Trophoblast cell (in vitro differentiated cells and primary cell): ENCODE measurements at regions not wholly inside any gene's neighbourhood (a gene's known extent, or its start where the extent isn't known, plus 50 kb on each side); places are given as distances from the start of the nearest gene placed in this dataset.

Experiments used
- DNase-seq, 2 donors: peaks; one replicate each; pipeline ENCODE4 v3.0.0-alpha.2; 2016
- H2AFZ ChIP-seq: 2 replicates; pipeline ENCODE4 v1.6.1; 2013; ENCODE audit warnings: low read length, moderate library complexity, mild to moderate bottlenecking; ENCODE audit not compliant: insufficient read depth, poor library complexity
- H2AK5ac ChIP-seq: 2 replicates; pipeline ENCODE4 v1.6.1; 2013; ENCODE audit warnings: mild to moderate bottlenecking, low read length
- H2BK120ac ChIP-seq: 2 replicates; pipeline ENCODE4 v1.6.1; 2013; ENCODE audit warnings: low read length, mild to moderate bottlenecking, moderate library complexity; ENCODE audit not compliant: insufficient read depth, poor library complexity
- H2BK12ac ChIP-seq: 2 replicates; pipeline ENCODE4 v1.6.1; 2013; ENCODE audit warnings: mild to moderate bottlenecking, low read length, moderate library complexity
- H2BK5ac ChIP-seq: 2 replicates; pipeline ENCODE4 v1.6.1; 2013; ENCODE audit warnings: low read length, low read depth, moderate library complexity, mild to moderate bottlenecking; ENCODE audit not compliant: poor library complexity
- H3K14ac ChIP-seq: 2 replicates; pipeline ENCODE4 v1.6.1; 2013; ENCODE audit warnings: mild to moderate bottlenecking, low read length
- H3K18ac ChIP-seq: 2 replicates; pipeline ENCODE4 v1.6.1; 2013; ENCODE audit warnings: mild to moderate bottlenecking, low read length
- H3K23ac ChIP-seq: 2 replicates; pipeline ENCODE4 v1.6.1; 2013; ENCODE audit warnings: low read length
- H3K27ac ChIP-seq: 2 replicates; pipeline ENCODE4 v1.5.1; 2013; ENCODE audit warnings: low read depth, mild to moderate bottlenecking, inconsistent platforms, low read length, moderate library complexity
- H3K27me3 ChIP-seq: 2 replicates; pipeline ENCODE4 v1.6.1; 2013; ENCODE audit warnings: inconsistent platforms, mild to moderate bottlenecking, low read length, moderate library complexity; ENCODE audit not compliant: insufficient read depth
- H3K36me3 ChIP-seq, 2 experiments: 1 replicate in 1 of 2; 2 replicates in 1 of 2; pipeline ENCODE4 v1.6.1; 2013; ENCODE audit warnings: low read length in 2 of 2, mild to moderate bottlenecking in 2 of 2, moderate library complexity in 1 of 2; ENCODE audit not compliant: insufficient read depth in 2 of 2, control insufficient read depth in 1 of 2
- H3K4ac ChIP-seq: 2 replicates; pipeline ENCODE4 v1.6.1; 2013; ENCODE audit warnings: low read depth, mild to moderate bottlenecking, low read length, moderate library complexity
- H3K4me1 ChIP-seq, 2 experiments: 1 replicate in 1 of 2; 2 replicates in 1 of 2; pipeline ENCODE4 v1.6.1; 2013; ENCODE audit warnings: low read length in 2 of 2, mild to moderate bottlenecking in 2 of 2, moderate library complexity in 1 of 2; ENCODE audit not compliant: insufficient read depth in 2 of 2, control insufficient read depth in 1 of 2
- H3K4me2 ChIP-seq: 2 replicates; pipeline ENCODE4 v1.6.1; 2013; ENCODE audit warnings: inconsistent platforms, mild to moderate bottlenecking, low read length, moderate library complexity
- H3K4me3 ChIP-seq: 2 replicates; pipeline ENCODE4 v1.5.1; 2013; ENCODE audit warnings: mild to moderate bottlenecking, low read depth, low read length, inconsistent platforms
- H3K79me1 ChIP-seq: one replicate; pipeline ENCODE4 v1.6.1; 2013; ENCODE audit warnings: low read length
- H3K79me2 ChIP-seq: 2 replicates; pipeline ENCODE4 v1.6.1; 2013; ENCODE audit warnings: low read length, mild to moderate bottlenecking; ENCODE audit not compliant: control insufficient read depth, insufficient read depth, poor library complexity
- H3K9ac ChIP-seq: 2 replicates; pipeline ENCODE4 v1.6.1; 2013; ENCODE audit warnings: mild to moderate bottlenecking, low read length
- H3K9me3 ChIP-seq: 2 replicates; pipeline ENCODE4 v1.6.1; 2013; ENCODE audit warnings: low read depth, mild to moderate bottlenecking, control low read depth, inconsistent platforms, low read length; ENCODE audit not compliant: insufficient read depth
- H4K12ac ChIP-seq: 2 replicates; pipeline ENCODE4 v1.6.1; 2013; ENCODE audit warnings: low read depth, mild to moderate bottlenecking, low read length, moderate library complexity
- H4K8ac ChIP-seq: 2 replicates; pipeline ENCODE4 v1.6.1; 2013; ENCODE audit warnings: low read depth, mild to moderate bottlenecking, low read length, moderate library complexity
- H4K91ac ChIP-seq: one replicate; pipeline ENCODE4 v1.6.1; 2013; ENCODE audit warnings: low read depth, mild to moderate bottlenecking, low read length, moderate library complexity
- WGBS: extraction: QIAGEN DNeasy Blood & Tissue Kit; methylation state at CpG from one replicate; pipeline ENCODE4 v1.1.7; 2013; ENCODE audit warnings: missing lambda C conversion rate; ENCODE audit not compliant: insufficient read length, insufficient coverage; ENCODE audit errors: extremely low coverage; 5-methylcytosine and 5-hydroxymethylcytosine counted together

DNA sequence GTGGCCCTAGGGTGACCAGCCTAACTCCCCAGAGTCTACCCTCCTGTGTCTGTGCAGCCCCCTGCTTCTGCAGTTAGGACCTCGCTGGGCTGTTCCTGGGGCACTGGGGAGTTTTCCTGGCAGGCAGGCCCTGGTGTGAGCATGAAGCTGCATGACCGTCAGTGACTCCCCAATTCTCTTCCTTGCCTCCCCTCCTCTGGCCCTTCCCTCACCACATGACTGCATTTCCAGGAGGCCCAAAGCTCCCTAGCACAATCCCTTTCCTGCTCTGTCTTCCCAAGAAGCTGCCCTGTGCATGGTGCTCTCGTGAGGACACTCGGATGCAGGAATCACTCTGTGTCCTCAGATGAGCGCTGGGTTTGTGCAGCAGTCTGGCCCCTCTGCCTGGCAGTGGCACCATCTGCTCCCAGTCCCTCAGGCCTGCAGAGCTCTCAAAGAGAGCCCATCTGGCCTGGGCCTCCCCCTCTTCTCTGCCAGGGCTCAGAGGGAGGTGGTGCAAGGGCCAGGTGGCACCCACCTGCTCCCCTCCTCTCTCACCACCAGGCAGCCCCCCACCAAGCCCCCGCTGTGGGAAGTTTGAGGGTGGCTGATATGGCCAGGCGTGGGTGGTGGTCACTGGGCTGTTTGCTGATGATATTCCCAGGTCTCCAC lies 125.6 kb upstream of the HS6ST1 start:
- Histone ChIP-seq H3K36me3 (no peaks in the 10 kb centered on the region), H4K91ac (no peak overlapping the region), H3K79me1 (no peaks in the 10 kb centered on the region), H3K9ac (no peak overlapping the region), H3K27me3 (no peaks in the 10 kb centered on the region), H3K23ac (no peak overlapping the region), H4K8ac (no peak overlapping the region), H3K14ac (no peak overlapping the region), H3K18ac (no peak overlapping the region), H3K27ac (no peak overlapping the region), H2BK12ac (no peak overlapping the region), H4K12ac (no peak overlapping the region), H2BK120ac (no peak overlapping the region), H3K4me1 (peaks cover 0 to 2% of the 10 kb centered on the region in 2 experiments), H3K79me2 (no peaks in the 10 kb centered on the region), H3K4me2 (no peak overlapping the region), H3K9me3 (no peaks in the 10 kb centered on the region), H2AFZ (no peak overlapping the region), H3K4ac (no peak overlapping the region), H3K4me3 (no peak overlapping the region), H2BK5ac (no peak overlapping the region), H2AK5ac (no peak overlapping the region)
- no peak for DNase-seq
- no CpG with 5 or more reads among the region's 7 CpGs for WGBS

DNA sequence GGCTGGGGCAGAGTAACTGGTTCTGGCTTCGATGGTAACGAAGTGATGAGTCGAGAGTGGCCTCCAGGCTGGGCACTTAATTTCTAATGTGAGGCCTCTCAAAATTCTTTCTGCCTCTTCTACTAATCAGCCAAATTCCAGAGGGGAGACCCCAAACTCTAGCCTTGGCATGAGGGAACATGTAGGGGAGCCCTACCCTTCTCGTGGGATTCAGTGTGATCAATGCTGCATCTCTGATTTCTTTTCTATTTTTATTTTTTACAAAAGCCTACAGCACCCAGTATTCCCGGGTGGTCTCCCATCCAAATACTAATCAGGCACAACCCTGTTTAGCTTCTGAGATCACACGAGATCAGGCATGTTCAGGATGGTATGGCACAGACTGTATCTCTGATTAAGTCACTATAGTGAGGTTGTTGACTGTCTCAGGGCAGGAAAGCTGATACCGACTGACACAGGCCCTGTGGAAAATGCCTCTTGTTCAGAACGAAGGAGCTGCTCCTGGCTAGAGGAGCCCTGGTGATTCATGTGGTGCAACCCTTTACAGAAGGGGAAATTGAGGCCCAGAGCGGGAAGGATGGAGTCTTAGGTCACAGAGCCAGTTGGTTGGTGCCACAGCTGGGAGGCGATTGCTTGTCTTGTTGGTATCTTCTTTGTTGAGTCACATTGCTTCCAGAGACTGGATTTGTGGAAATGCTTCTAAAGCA lies 126.3 kb upstream of the HS6ST1 start:
- H4K12ac ChIP-seq = no peak overlapping the region
- no peak overlapping the region for H3K4me2 ChIP-seq
- H2AFZ ChIP-seq = no peak overlapping the region
- no peaks in the 10 kb centered on the region for H3K9me3 ChIP-seq
- WGBS = no CpG with 5 or more reads among the region's 10 CpGs
- no peaks in the 10 kb centered on the region for H3K27me3 ChIP-seq
- H4K91ac ChIP-seq = no peak overlapping the region
- H3K23ac ChIP-seq = no peak overlapping the region
- H3K4me3 ChIP-seq = no peak overlapping the region
- H2BK12ac ChIP-seq = no peak overlapping the region
- H3K27ac ChIP-seq = no peak overlapping the region
- no peak overlapping the region for H3K4ac ChIP-seq
- no peak overlapping the region for H3K14ac ChIP-seq
- no peaks in the 10 kb centered on the region for H3K79me1 ChIP-seq
- no peak for DNase-seq
- no peak overlapping the region for H3K18ac ChIP-seq
- no peaks in the 10 kb centered on the region for H3K36me3 ChIP-seq
- no peaks in the 10 kb centered on the region for H3K79me2 ChIP-seq
- no peak overlapping the region for H2AK5ac ChIP-seq
- peaks cover 0 to 2% of the 10 kb centered on the region in 2 experiments for H3K4me1 ChIP-seq
- no peak overlapping the region for H2BK120ac ChIP-seq
- no peak overlapping the region for H3K9ac ChIP-seq
- no peak overlapping the region for H4K8ac ChIP-seq
- no peak overlapping the region for H2BK5ac ChIP-seq

DNA sequence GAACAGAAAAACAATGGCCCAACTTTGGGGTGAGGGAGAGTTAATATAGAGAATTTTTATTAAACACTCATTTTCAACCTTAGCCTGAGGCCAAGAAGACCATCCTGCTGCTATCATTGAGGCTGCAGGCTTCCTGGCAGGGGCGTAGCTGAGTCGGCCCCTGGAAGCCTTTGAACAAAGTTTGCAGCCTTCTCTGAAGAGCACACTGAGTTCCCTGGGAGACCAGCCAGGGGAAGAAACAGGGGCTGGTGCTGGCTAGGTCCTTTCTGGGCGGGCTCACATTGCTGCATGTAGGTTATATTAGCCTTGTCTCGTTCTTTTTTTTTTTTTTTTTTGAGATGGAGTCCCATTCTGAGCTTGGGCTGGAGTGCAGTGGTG lies 126.8 kb upstream of the HS6ST1 start:
- H3K23ac ChIP-seq = no peak overlapping the region

DNA sequence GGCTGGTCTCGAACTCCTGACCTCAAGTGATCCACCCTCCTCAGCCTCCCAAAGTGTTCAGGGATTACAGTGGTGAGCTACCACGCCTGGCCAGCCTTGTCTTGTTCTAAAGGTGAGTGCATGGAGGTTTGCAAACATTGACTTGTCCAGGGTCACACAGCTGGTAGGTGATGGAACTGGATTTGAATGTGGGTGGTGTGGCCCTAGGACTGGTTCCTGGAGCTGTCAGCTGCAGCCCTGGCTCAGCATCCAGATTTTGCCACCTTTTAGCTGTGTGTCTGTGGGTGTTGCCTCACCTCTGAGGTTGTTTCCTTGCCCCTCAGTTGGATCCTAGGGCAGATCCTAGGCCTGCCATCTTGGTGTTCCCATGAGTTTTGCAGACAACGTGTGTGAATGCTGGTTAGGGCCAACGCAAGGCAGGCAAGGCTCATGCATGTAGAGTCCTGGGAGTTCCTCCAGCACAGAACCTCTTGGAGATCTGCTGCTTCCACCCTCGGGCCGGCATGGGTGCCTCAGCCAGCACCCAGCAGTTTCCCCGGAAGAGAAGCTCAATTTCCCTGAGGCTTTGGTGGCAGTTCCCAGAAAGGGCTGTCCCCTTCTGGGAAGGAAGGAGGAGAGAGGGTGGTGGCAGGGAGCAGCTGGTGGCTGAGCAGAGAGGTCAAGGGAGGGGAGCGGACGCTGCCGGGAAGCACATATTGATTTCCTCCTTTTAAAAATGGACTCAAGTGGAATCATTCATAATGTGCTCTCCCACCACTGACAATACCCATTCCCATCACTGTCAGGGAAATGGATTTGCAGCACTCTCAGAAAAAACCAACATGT lies 127.6 kb upstream of the HS6ST1 start:
- no CpG with 5 or more reads among the region's 10 CpGs for WGBS
- H3K14ac ChIP-seq = no peak overlapping the region
- H2BK5ac ChIP-seq = no peak overlapping the region
- no peak overlapping the region for H3K4me2 ChIP-seq
- no peak overlapping the region for H3K4ac ChIP-seq
- no peak overlapping the region for H4K12ac ChIP-seq
- no peak overlapping the region for H2BK12ac ChIP-seq
- no peak overlapping the region for H3K18ac ChIP-seq
- H4K8ac ChIP-seq = no peak overlapping the region
- no peak overlapping the region for H2AK5ac ChIP-seq
- no peak overlapping the region for H3K9ac ChIP-seq
- H3K27me3 ChIP-seq = no peaks in the 10 kb centered on the region
- no peak overlapping the region for H4K91ac ChIP-seq
- no peak overlapping the region for H2AFZ ChIP-seq
- no peak for DNase-seq
- no peaks in the 10 kb centered on the region for H3K9me3 ChIP-seq
- H3K36me3 ChIP-seq = no peaks in the 10 kb centered on the region
- H3K4me1 ChIP-seq = peaks cover 0 to 2% of the 10 kb centered on the region in 2 experiments
- no peaks in the 10 kb centered on the region for H3K79me1 ChIP-seq
- H3K79me2 ChIP-seq = no peaks in the 10 kb centered on the region
- no peak overlapping the region for H2BK120ac ChIP-seq
- H3K23ac ChIP-seq = no peak overlapping the region
- H3K27ac ChIP-seq = no peak overlapping the region
- H3K4me3 ChIP-seq = no peak overlapping the region

More for the DNA sequence above, 126.8 kb upstream of the HS6ST1 start:
- Histone ChIP-seq H3K9ac (no peak overlapping the region), H3K4me3 (no peak overlapping the region), H3K36me3 (no peaks in the 10 kb centered on the region), H3K27me3 (no peaks in the 10 kb centered on the region), H2AK5ac (no peak overlapping the region), H2BK5ac (no peak overlapping the region), H3K27ac (no peak overlapping the region), H3K4me2 (no peak overlapping the region), H3K4ac (no peak overlapping the region), H4K8ac (no peak overlapping the region), H3K79me2 (no peaks in the 10 kb centered on the region), H3K4me1 (peaks cover 0 to 2% of the 10 kb centered on the region in 2 experiments), H3K79me1 (no peaks in the 10 kb centered on the region), H3K9me3 (no peaks in the 10 kb centered on the region), H3K18ac (no peak overlapping the region), H2AFZ (no peak overlapping the region), H4K12ac (no peak overlapping the region), H3K14ac (no peak overlapping the region), H2BK12ac (no peak overlapping the region), H2BK120ac (no peak overlapping the region), H4K91ac (no peak overlapping the region)
- no peak for DNase-seq
- WGBS = no CpG with 5 or more reads among the region's 4 CpGs
